T-helper 17 cell (primary cell): ENCODE measurements at regions not wholly inside any gene's neighbourhood (a gene's known extent, or its start where the extent isn't known, plus 50 kb on each side); places are given as distances from the start of the nearest gene placed in this dataset.

ENCODE experiments used
- ATAC-seq: fragments of 150-1000 bp; cut with Tn5 transposase; 2 replicates; pipeline ENCODE4 v1.10.0; 2021; ENCODE audit warnings: mild to moderate bottlenecking, moderate library complexity
- DNase-seq, 3 donors: peaks; one replicate each; pipeline versions ENCODE4 v3.0.0 to v3.0.0-alpha.2; 2020 to 2021
- H3K9me3 ChIP-seq: one replicate; pipeline ENCODE4 v1.7.0; 2013; ENCODE audit warnings: low read length, mild to moderate bottlenecking; ENCODE audit not compliant: control insufficient read depth, poor library complexity, severe bottlenecking
- H3K27ac Mint-ChIP-seq: one replicate; pipeline ENCODE4 v1.8.0; 2022; ENCODE audit warnings: mild to moderate bottlenecking, moderate library complexity, mixed read lengths
- H3K27me3 Mint-ChIP-seq: one replicate; pipeline ENCODE4 v1.8.0; 2022; ENCODE audit warnings: mixed read lengths
- H3K36me3 Mint-ChIP-seq: one replicate; pipeline ENCODE4 v1.8.0; 2022; ENCODE audit warnings: low read depth, mixed read lengths
- H3K4me1 Mint-ChIP-seq: one replicate; pipeline ENCODE4 v1.8.0; 2022; ENCODE audit warnings: mild to moderate bottlenecking, mixed read lengths
- H3K4me3 Mint-ChIP-seq: one replicate; pipeline ENCODE4 v1.8.0; 2022; ENCODE audit warnings: mild to moderate bottlenecking, moderate library complexity, mixed read lengths

GRCh38 chr4:96136056-96136455 lies 296.2 kb downstream of the PDHA2 start:
- no peaks in the 10 kb centered on the region for H3K9me3 ChIP-seq
- Mint-ChIP-seq H3K36me3 (no peaks in the 10 kb centered on the region), H3K4me1 (no peaks in the 10 kb centered on the region), H3K4me3 (no peak overlapping the region), H3K27me3 (no peaks in the 10 kb centered on the region), H3K27ac (no peak overlapping the region)
- DNase-seq (no peak), ATAC-seq (no peak)

GRCh38 chr4:96139251-96139929 lies 299.5 kb downstream of the PDHA2 start:
- H3K36me3 Mint-ChIP-seq: no peaks in the 10 kb centered on the region
- no peaks in the 10 kb centered on the region for H3K9me3 ChIP-seq
- no peak for ATAC-seq

GRCh38 chr4:96145601-96146000 lies 305.7 kb downstream of the PDHA2 start:
- no peaks in the 10 kb centered on the region for H3K4me1 Mint-ChIP-seq
- ATAC-seq (no peak), DNase-seq (no peak)
- no peaks in the 10 kb centered on the region for H3K9me3 ChIP-seq
- no peaks in the 10 kb centered on the region for H3K36me3 Mint-ChIP-seq
- H3K27me3 Mint-ChIP-seq: no peaks in the 10 kb centered on the region
- no peak overlapping the region for H3K4me3 Mint-ChIP-seq
- H3K27ac Mint-ChIP-seq: no peak overlapping the region

More at GRCh38 chr4:96139251-96139929, 299.5 kb downstream of the PDHA2 start:
- no peak overlapping the region for H3K4me3 Mint-ChIP-seq
- DNase-seq: no peak
- no peaks in the 10 kb centered on the region for H3K27me3 Mint-ChIP-seq
- H3K27ac Mint-ChIP-seq: no peak overlapping the region
- H3K4me1 Mint-ChIP-seq: no peaks in the 10 kb centered on the region

- Mint-ChIP-seq H3K4me3 (no peak overlapping the region), H3K36me3 (no peaks in the 10 kb centered on the region), H3K4me1 (no peaks in the 10 kb centered on the region), H3K27ac (no peak overlapping the region), H3K27me3 (no peaks in the 10 kb centered on the region)
- DNase-seq (no peak), ATAC-seq (no peak)
- H3K9me3 ChIP-seq: no peaks in the 10 kb centered on the region
Observed at GRCh38 chr4:96146686-96147085, 306.8 kb downstream of the PDHA2 start.

GRCh38 chr4:96149894-96150293 lies 310.0 kb downstream of the PDHA2 start:
- H3K9me3 ChIP-seq: no peaks in the 10 kb centered on the region
- ATAC-seq (no peak), DNase-seq (no peak)
- Mint-ChIP-seq H3K27me3 (no peaks in the 10 kb centered on the region), H3K36me3 (no peaks in the 10 kb centered on the region), H3K4me3 (no peak overlapping the region), H3K27ac (no peak overlapping the region), H3K4me1 (no peaks in the 10 kb centered on the region)

GRCh38 chr4:96150466-96150865 lies 310.6 kb downstream of the PDHA2 start:
- no peaks in the 10 kb centered on the region for H3K27me3 Mint-ChIP-seq
- H3K9me3 ChIP-seq: no peaks in the 10 kb centered on the region
- ATAC-seq: no peak
- no peak overlapping the region for H3K27ac Mint-ChIP-seq
- no peak for DNase-seq
- H3K4me3 Mint-ChIP-seq: no peak overlapping the region
- no peaks in the 10 kb centered on the region for H3K36me3 Mint-ChIP-seq
- H3K4me1 Mint-ChIP-seq: no peaks in the 10 kb centered on the region

- Mint-ChIP-seq H3K27ac (no peak overlapping the region), H3K27me3 (no peaks in the 10 kb centered on the region), H3K36me3 (no peaks in the 10 kb centered on the region), H3K4me3 (no peak overlapping the region), H3K4me1 (no peaks in the 10 kb centered on the region)
- no peak for DNase-seq
- no peak for ATAC-seq
- H3K9me3 ChIP-seq: no peaks in the 10 kb centered on the region
Observed at GRCh38 chr4:96152824-96153223, 312.9 kb downstream of the PDHA2 start.

- H3K36me3 Mint-ChIP-seq: no peaks in the 10 kb centered on the region
- no peak for ATAC-seq
Observed at GRCh38 chr4:96154676-96155075, 314.8 kb downstream of the PDHA2 start.

GRCh38 chr4:96162636-96163035 lies 322.7 kb downstream of the PDHA2 start:
- DNase-seq: no peak
- no peak for ATAC-seq
- no peak overlapping the region for H3K27ac Mint-ChIP-seq
- H3K9me3 ChIP-seq: no peaks in the 10 kb centered on the region
- no peaks in the 10 kb centered on the region for H3K27me3 Mint-ChIP-seq
- no peak overlapping the region for H3K4me3 Mint-ChIP-seq
- H3K36me3 Mint-ChIP-seq: no peaks in the 10 kb centered on the region
- no peaks in the 10 kb centered on the region for H3K4me1 Mint-ChIP-seq

More at GRCh38 chr4:96154676-96155075, 314.8 kb downstream of the PDHA2 start:
- H3K4me3 Mint-ChIP-seq: no peak overlapping the region
- H3K4me1 Mint-ChIP-seq: no peaks in the 10 kb centered on the region
- DNase-seq: no peak
- no peak overlapping the region for H3K27ac Mint-ChIP-seq
- H3K27me3 Mint-ChIP-seq: no peaks in the 10 kb centered on the region
- no peaks in the 10 kb centered on the region for H3K9me3 ChIP-seq

GRCh38 chr4:96164814-96165351 lies 325.0 kb downstream of the PDHA2 start:
- H3K9me3 ChIP-seq: no peaks in the 10 kb centered on the region
- no peak for ATAC-seq
- Mint-ChIP-seq H3K4me1 (no peaks in the 10 kb centered on the region), H3K27ac (no peak overlapping the region), H3K27me3 (no peaks in the 10 kb centered on the region), H3K4me3 (no peak overlapping the region), H3K36me3 (no peaks in the 10 kb centered on the region)
- no peak for DNase-seq

GRCh38 chr4:96166806-96167205 lies 326.9 kb downstream of the PDHA2 start:
- ATAC-seq: no peak
- no peak overlapping the region for H3K4me3 Mint-ChIP-seq
- H3K9me3 ChIP-seq: no peaks in the 10 kb centered on the region
- no peaks in the 10 kb centered on the region for H3K36me3 Mint-ChIP-seq
- H3K4me1 Mint-ChIP-seq: no peaks in the 10 kb centered on the region
- no peaks in the 10 kb centered on the region for H3K27me3 Mint-ChIP-seq
- DNase-seq: no peak
- no peak overlapping the region for H3K27ac Mint-ChIP-seq

- H3K27ac Mint-ChIP-seq: no peak overlapping the region
- ATAC-seq: no peak
- H3K4me1 Mint-ChIP-seq: no peaks in the 10 kb centered on the region
Observed at GRCh38 chr4:96170198-96170597, 330.3 kb downstream of the PDHA2 start.

GRCh38 chr4:96173756-96174155 lies 333.9 kb downstream of the PDHA2 start:
- H3K36me3 Mint-ChIP-seq: no peaks in the 10 kb centered on the region
- ATAC-seq: no peak
- H3K27me3 Mint-ChIP-seq: no peaks in the 10 kb centered on the region
- no peak for DNase-seq
- no peak overlapping the region for H3K27ac Mint-ChIP-seq
- H3K4me1 Mint-ChIP-seq: no peaks in the 10 kb centered on the region
- no peaks in the 10 kb centered on the region for H3K9me3 ChIP-seq
- H3K4me3 Mint-ChIP-seq: no peak overlapping the region

More at GRCh38 chr4:96170198-96170597, 330.3 kb downstream of the PDHA2 start:
- DNase-seq: no peak
- H3K9me3 ChIP-seq: no peaks in the 10 kb centered on the region
- no peaks in the 10 kb centered on the region for H3K36me3 Mint-ChIP-seq
- no peaks in the 10 kb centered on the region for H3K27me3 Mint-ChIP-seq
- no peak overlapping the region for H3K4me3 Mint-ChIP-seq

GRCh38 chr4:96175871-96176270 lies 336.0 kb downstream of the PDHA2 start:
- Mint-ChIP-seq H3K4me1 (no peaks in the 10 kb centered on the region), H3K27ac (no peak overlapping the region), H3K27me3 (no peaks in the 10 kb centered on the region), H3K36me3 (no peaks in the 10 kb centered on the region), H3K4me3 (no peak overlapping the region)
- ATAC-seq (no peak), DNase-seq (no peak)
- no peaks in the 10 kb centered on the region for H3K9me3 ChIP-seq
